ENCODE measurements at regions not wholly inside any gene's neighbourhood (a gene's known extent, or its start where the extent isn't known, plus 50 kb on each side); places are given as distances from the start of the nearest gene placed in this dataset.
"Not testable (repeated sequence)": the region's sequence is repeated elsewhere in the genome, so short reads cannot be mapped to it uniquely, and the experiment has no call there.

DNA sequence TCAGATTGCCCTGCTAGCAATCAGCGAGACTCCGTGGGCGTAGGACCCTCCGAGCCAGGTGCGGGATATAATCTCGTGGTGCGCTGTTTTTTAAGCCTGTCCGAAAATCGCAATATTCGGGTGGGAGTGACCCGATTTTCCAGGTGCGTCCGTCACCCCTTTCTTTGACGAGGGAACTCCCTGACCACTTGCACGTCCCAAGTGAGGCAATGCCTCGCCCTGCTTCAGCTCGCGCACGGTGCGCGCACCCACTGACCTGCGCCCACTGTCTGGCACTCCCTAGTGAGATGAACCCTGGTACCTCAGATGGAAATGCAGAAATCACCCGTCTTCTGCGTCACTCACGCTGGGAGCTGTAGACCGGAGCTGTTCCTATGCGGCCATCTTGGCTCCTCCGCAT is 971.0 kb downstream of the NXPH1 start:
- TF ChIP-seq, protein P1, sequence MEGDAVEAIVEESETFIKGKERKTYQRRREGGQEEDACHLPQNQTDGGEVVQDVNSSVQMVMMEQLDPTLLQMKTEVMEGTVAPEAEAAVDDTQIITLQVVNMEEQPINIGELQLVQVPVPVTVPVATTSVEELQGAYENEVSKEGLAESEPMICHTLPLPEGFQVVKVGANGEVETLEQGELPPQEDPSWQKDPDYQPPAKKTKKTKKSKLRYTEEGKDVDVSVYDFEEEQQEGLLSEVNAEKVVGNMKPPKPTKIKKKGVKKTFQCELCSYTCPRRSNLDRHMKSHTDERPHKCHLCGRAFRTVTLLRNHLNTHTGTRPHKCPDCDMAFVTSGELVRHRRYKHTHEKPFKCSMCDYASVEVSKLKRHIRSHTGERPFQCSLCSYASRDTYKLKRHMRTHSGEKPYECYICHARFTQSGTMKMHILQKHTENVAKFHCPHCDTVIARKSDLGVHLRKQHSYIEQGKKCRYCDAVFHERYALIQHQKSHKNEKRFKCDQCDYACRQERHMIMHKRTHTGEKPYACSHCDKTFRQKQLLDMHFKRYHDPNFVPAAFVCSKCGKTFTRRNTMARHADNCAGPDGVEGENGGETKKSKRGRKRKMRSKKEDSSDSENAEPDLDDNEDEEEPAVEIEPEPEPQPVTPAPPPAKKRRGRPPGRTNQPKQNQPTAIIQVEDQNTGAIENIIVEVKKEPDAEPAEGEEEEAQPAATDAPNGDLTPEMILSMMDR (IDR thresholded peaks at IDR 0.05), result not testable (repeated sequence)
- not testable (repeated sequence) for TF ChIP-seq POLR2A (IDR thresholded peaks at IDR 0.05)
